ENCODE measurements at regions not wholly inside any gene's neighbourhood (a gene's known extent, or its start where the extent isn't known, plus 50 kb on each side); places are given as distances from the start of the nearest gene placed in this dataset.

DNA sequence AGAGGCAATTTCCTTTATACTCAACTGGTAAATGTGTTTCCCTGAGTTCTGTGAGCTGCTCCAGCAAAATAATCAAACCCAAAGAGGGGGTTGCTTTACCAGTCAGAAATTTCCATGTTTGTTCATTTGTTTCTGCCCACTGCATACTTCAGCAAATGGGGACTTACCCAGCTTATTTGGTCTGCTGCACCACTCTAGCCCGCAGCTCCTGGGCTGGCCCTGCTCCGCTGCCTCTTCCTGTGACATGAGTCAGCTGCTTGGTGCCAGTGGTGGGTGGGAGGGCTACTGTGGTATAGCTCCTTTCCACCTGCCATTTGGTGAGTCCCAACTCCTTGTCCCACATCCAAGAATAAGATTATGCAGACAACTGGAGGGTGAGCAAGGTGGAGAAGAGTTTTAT, 644.2 kb downstream of the MCTP2 start (continued):
- TF ChIP-seq, protein P1, sequence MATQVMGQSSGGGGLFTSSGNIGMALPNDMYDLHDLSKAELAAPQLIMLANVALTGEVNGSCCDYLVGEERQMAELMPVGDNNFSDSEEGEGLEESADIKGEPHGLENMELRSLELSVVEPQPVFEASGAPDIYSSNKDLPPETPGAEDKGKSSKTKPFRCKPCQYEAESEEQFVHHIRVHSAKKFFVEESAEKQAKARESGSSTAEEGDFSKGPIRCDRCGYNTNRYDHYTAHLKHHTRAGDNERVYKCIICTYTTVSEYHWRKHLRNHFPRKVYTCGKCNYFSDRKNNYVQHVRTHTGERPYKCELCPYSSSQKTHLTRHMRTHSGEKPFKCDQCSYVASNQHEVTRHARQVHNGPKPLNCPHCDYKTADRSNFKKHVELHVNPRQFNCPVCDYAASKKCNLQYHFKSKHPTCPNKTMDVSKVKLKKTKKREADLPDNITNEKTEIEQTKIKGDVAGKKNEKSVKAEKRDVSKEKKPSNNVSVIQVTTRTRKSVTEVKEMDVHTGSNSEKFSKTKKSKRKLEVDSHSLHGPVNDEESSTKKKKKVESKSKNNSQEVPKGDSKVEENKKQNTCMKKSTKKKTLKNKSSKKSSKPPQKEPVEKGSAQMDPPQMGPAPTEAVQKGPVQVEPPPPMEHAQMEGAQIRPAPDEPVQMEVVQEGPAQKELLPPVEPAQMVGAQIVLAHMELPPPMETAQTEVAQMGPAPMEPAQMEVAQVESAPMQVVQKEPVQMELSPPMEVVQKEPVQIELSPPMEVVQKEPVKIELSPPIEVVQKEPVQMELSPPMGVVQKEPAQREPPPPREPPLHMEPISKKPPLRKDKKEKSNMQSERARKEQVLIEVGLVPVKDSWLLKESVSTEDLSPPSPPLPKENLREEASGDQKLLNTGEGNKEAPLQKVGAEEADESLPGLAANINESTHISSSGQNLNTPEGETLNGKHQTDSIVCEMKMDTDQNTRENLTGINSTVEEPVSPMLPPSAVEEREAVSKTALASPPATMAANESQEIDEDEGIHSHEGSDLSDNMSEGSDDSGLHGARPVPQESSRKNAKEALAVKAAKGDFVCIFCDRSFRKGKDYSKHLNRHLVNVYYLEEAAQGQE (IDR thresholded peaks at IDR 0.05; ENCODE audit: unreplicated experiment): no peak
- no peak for TF ChIP-seq ZNF331 (CRISPR knock-in tag; IDR thresholded peaks at IDR 0.05; ENCODE audit: low read depth)
- TF ChIP-seq, protein P2, sequence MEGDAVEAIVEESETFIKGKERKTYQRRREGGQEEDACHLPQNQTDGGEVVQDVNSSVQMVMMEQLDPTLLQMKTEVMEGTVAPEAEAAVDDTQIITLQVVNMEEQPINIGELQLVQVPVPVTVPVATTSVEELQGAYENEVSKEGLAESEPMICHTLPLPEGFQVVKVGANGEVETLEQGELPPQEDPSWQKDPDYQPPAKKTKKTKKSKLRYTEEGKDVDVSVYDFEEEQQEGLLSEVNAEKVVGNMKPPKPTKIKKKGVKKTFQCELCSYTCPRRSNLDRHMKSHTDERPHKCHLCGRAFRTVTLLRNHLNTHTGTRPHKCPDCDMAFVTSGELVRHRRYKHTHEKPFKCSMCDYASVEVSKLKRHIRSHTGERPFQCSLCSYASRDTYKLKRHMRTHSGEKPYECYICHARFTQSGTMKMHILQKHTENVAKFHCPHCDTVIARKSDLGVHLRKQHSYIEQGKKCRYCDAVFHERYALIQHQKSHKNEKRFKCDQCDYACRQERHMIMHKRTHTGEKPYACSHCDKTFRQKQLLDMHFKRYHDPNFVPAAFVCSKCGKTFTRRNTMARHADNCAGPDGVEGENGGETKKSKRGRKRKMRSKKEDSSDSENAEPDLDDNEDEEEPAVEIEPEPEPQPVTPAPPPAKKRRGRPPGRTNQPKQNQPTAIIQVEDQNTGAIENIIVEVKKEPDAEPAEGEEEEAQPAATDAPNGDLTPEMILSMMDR (conservative IDR thresholded peaks at IDR 0.05; ENCODE audit: low read depth in 2 of 2): no peak
- no peak for TF ChIP-seq NANOG (IDR thresholded peaks at IDR 0.05; ENCODE audit: borderline replicate concordance)

DNA sequence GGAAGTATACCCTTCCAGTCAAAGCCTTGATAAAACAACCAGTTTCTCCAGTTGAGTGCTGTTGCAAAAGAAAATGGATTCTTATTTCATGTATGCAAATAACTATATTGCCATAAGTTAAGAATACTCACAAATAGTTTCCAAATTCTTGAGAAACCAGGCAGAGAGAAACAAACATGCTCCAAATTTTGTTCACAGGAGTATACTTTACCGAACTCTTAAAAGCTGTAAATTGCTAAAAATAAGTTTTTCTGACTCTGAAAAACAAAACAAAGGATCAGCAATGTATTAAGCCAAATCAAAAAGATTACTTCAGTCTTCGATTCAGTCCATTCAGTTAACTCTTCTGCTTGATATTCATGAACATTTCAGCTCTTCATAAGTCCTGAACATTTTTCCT, 646.5 kb downstream of the MCTP2 start:
- Histone ChIP-seq H3K27me3 (ENCODE audit: insufficient read depth) (no peaks in the 10 kb centered on the region), H3K9me2 (ENCODE audit: insufficient read depth) (peaks cover 3% of the 10 kb centered on the region; the same call in 1 of the 2 replicates), H2AFZ (no peak overlapping the region), H3F3A (replicated peaks; ENCODE audit: low read depth) (no peaks in the 10 kb centered on the region), H3K4me1 (ENCODE audit: insufficient read depth) (no peaks in the 10 kb centered on the region), H4K20me1 (replicated peaks; ENCODE audit: insufficient read depth) (no peaks in the 10 kb centered on the region), H3K36me3 (ENCODE audit: insufficient read depth) (peaks cover 13% of the 10 kb centered on the region; the same call in 1 of the 2 replicates), H3K79me2 (replicated peaks; ENCODE audit: insufficient read depth) (no peaks in the 10 kb centered on the region), H3K27ac (ENCODE audit: low read depth) (no peak overlapping the region), H3K4me3 (no peak overlapping the region), H3K4me2 (no peak overlapping the region)
- ATAC-seq (no peak), DNase-seq (ENCODE audit: low spot score) (no peak)
- Mint-ChIP-seq H3K36me3 (ENCODE audit: low read depth) (peaks cover 21% of the 10 kb centered on the region), H3K27ac (no peak overlapping the region), H3K9me3 (peaks cover 41% of the 10 kb centered on the region), H3K27me3 (ENCODE audit: insufficient read depth, low read depth, poor library complexity) (no peaks in the 10 kb centered on the region), H3K4me1 (no peaks in the 10 kb centered on the region), H3K4me3 (no peak overlapping the region)
- TF ChIP-seq, protein P1 (IDR thresholded peaks at IDR 0.05; ENCODE audit: unreplicated experiment): no peak
- no peak for TF ChIP-seq POLR2AphosphoS5 (IDR thresholded peaks at IDR 0.05; ENCODE audit: low read depth)
- TF ChIP-seq, protein P3, sequence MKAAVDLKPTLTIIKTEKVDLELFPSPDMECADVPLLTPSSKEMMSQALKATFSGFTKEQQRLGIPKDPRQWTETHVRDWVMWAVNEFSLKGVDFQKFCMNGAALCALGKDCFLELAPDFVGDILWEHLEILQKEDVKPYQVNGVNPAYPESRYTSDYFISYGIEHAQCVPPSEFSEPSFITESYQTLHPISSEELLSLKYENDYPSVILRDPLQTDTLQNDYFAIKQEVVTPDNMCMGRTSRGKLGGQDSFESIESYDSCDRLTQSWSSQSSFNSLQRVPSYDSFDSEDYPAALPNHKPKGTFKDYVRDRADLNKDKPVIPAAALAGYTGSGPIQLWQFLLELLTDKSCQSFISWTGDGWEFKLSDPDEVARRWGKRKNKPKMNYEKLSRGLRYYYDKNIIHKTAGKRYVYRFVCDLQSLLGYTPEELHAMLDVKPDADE (IDR thresholded peaks at IDR 0.05): no peak
- no peak for TF ChIP-seq CREB1 (CRISPR knock-in tag; IDR thresholded peaks at IDR 0.05; ENCODE audit: low read depth)
- no peak for TF ChIP-seq EZH2phosphoT487 (IDR thresholded peaks at IDR 0.05; ENCODE audit: unreplicated experiment)
- no peak for TF ChIP-seq ZNF331 (CRISPR knock-in tag; IDR thresholded peaks at IDR 0.05; ENCODE audit: low read depth)
- TF ChIP-seq STAT1 (IDR thresholded peaks at IDR 0.05; ENCODE audit: unreplicated experiment): no peak
